Skeletal muscle cell (primary cell): ENCODE measurements at regions not wholly inside any gene's neighbourhood (a gene's known extent, or its start where the extent isn't known, plus 50 kb on each side); places are given as distances from the start of the nearest gene placed in this dataset.

Experiments used
- DNase-seq: peaks from one replicate; pipeline ENCODE4 v3.0.0-alpha.2; 2010; ENCODE audit warnings: low read depth
- H3K4me3 ChIP-seq: 2 replicates; pipeline ENCODE4 v1.5.1; 2011; ENCODE audit warnings: low read depth, mild to moderate bottlenecking, control low read depth, low read length, moderate library complexity

DNA sequence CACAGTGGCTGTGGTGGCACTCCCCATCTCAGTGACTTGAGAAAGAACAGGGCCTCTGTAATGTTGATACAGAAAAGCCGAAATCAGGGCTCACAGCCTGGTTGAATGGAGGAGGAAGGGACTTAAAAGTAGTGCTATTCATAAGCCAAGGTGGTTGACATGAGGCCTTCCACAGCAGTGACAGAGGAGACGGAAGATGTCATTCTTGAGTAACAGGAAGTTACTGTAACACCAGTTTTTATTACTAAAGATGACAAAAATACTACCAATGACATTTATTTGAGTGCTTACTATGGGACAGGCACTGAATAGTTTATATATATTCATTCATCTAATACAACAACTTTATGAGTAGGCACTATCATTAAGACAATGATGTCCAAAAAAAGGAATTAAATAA, 52.8 kb upstream of the GNG12 start:
- DNase-seq: no peak

DNA sequence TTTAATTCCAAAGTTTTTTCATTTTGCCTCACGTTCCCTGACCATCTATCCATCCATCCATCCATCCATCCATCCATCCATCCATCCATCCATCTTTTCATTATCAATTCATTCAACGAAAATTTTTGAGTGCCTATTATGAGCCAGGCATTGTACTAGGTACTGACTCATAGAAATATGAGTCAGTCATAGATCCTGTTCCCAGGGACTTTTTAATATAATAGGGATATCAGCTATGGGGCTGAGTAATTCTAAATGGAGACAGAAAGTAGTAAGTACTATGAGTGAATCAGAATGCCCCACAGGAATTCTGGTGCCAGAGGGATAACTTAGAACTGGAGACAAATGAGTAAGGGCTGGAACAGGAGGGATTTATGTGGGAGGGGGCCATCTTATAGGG, 49.8 kb upstream of the GNG12 start:
- H3K4me3 ChIP-seq: no peak overlapping the region
- DNase-seq: peak; percentile 88

More for the DNA sequence above, 52.8 kb upstream of the GNG12 start:
- H3K4me3 ChIP-seq: no peak overlapping the region
